Natural killer cell (primary cell): ENCODE measurements at regions not wholly inside any gene's neighbourhood (a gene's known extent, or its start where the extent isn't known, plus 50 kb on each side); places are given as distances from the start of the nearest gene placed in this dataset.

Experiments used
- ATAC-seq, 3 donors: fragments of 150-1000 bp in 2 of 3; fragments of 200-7000 bp in 1 of 3; cut with Tn5 transposase; 1 replicate in 1 of 3; 2 replicates in 2 of 3; pipeline ENCODE4 v1.10.0; 2021; ENCODE audit warnings: mild to moderate bottlenecking in 2 of 3, moderate library complexity in 2 of 3
- DNase-seq, 2 donors: peaks; one replicate each; pipeline versions ENCODE4 v3.0.0 to v3.0.0-alpha.2; 2013 to 2021; ENCODE audit warnings: mixed read lengths in 1 of 2
- H3K27ac ChIP-seq: one replicate; pipeline ENCODE4 v1.5.1; 2013; ENCODE audit warnings: mild to moderate bottlenecking, low read length
- H3K27me3 ChIP-seq: one replicate; pipeline ENCODE4 v1.6.1; 2013; ENCODE audit warnings: low read length; ENCODE audit not compliant: control insufficient read depth, insufficient read depth
- H3K36me3 ChIP-seq: one replicate; pipeline ENCODE4 v1.6.1; 2013; ENCODE audit warnings: low read length; ENCODE audit not compliant: control insufficient read depth, insufficient read depth
- H3K4me1 ChIP-seq: one replicate; pipeline ENCODE4 v1.6.1; 2013; ENCODE audit warnings: low read length; ENCODE audit not compliant: control insufficient read depth, insufficient read depth
- H3K4me3 ChIP-seq: one replicate; pipeline ENCODE4 v1.5.1; 2013; ENCODE audit warnings: low read length
- H3K9me3 ChIP-seq: one replicate; pipeline ENCODE4 v1.6.1; 2013; ENCODE audit warnings: low read length; ENCODE audit not compliant: control insufficient read depth, insufficient read depth
- H3K27ac Mint-ChIP-seq, 2 donors: one replicate each; pipeline ENCODE4 v1.8.0; 2022; ENCODE audit warnings: mild to moderate bottlenecking in 2 of 2, mixed read lengths in 2 of 2, moderate library complexity in 1 of 2
- H3K27me3 Mint-ChIP-seq, 2 donors: one replicate each; pipeline ENCODE4 v1.8.0; 2022; ENCODE audit warnings: low read depth in 2 of 2, mixed read lengths in 2 of 2
- H3K36me3 Mint-ChIP-seq: one replicate; pipeline ENCODE4 v1.8.0; 2022; ENCODE audit warnings: mixed read lengths
- H3K4me1 Mint-ChIP-seq, 2 donors: one replicate each; pipeline ENCODE4 v1.8.0; 2022; ENCODE audit warnings: mixed read lengths in 2 of 2
- H3K4me3 Mint-ChIP-seq: one replicate; pipeline ENCODE4 v1.8.0; 2022; ENCODE audit warnings: mild to moderate bottlenecking, moderate library complexity, mixed read lengths
- H3K9me3 Mint-ChIP-seq, 2 donors: one replicate each; pipeline ENCODE4 v1.8.0; 2022; ENCODE audit warnings: mixed read lengths in 2 of 2
- WGBS: methylation state at CpG from one replicate; pipeline ENCODE4 v1.1.7; 2013; ENCODE audit warnings: missing lambda C conversion rate; ENCODE audit not compliant: insufficient coverage; 5-methylcytosine and 5-hydroxymethylcytosine counted together
- intact Hi-C: fragments of 100-400 bp; cut with micrococcal nuclease; formaldehyde crosslinking; loops from one replicate; pipeline ENCODE4 v1.14.2; 2022
- TF ChIP-seq, protein P1 (sequence below): fragments of 200-600 bp; IDR thresholded peaks from one replicate; pipeline ENCODE4 v1.8.0; 2022; ENCODE audit warnings: antibody characterized with exemption

DNA sequence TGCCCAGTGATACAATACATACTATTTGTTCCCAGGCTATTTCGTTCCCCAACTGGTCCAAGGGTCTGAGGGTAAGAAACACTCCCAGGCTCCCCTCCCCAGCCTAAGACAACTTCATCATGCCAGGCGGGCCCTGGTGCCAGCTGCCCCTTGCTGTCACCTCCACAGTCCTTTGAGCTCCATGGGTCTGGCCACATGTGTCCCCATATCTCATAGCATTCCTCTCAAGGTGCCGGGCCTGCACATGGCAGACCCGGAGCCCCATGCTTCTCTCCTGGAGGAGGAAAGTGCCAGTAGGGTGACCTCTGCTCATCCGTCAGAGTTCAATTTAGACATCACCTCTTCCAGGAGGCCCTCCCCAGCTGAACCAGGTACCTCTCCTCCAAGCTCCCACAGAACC, 120.5 kb downstream of the C5orf15 start:
- no peaks in the 10 kb centered on the region for H3K36me3 ChIP-seq
- TF ChIP-seq, protein P1, sequence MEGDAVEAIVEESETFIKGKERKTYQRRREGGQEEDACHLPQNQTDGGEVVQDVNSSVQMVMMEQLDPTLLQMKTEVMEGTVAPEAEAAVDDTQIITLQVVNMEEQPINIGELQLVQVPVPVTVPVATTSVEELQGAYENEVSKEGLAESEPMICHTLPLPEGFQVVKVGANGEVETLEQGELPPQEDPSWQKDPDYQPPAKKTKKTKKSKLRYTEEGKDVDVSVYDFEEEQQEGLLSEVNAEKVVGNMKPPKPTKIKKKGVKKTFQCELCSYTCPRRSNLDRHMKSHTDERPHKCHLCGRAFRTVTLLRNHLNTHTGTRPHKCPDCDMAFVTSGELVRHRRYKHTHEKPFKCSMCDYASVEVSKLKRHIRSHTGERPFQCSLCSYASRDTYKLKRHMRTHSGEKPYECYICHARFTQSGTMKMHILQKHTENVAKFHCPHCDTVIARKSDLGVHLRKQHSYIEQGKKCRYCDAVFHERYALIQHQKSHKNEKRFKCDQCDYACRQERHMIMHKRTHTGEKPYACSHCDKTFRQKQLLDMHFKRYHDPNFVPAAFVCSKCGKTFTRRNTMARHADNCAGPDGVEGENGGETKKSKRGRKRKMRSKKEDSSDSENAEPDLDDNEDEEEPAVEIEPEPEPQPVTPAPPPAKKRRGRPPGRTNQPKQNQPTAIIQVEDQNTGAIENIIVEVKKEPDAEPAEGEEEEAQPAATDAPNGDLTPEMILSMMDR: no peak
- Mint-ChIP-seq H3K27ac (no peak overlapping the region), H3K36me3 (no peaks in the 10 kb centered on the region), H3K9me3 (no peaks in the 10 kb centered on the region), H3K4me1 (peaks cover 0 to 15% of the 10 kb centered on the region in 2 donors), H3K27me3 (peaks cover 0 to 2% of the 10 kb centered on the region in 2 donors), H3K4me3 (no peak overlapping the region)
- H3K9me3 ChIP-seq: no peaks in the 10 kb centered on the region
- intact Hi-C loops: no loop called here
- ATAC-seq (no peak), DNase-seq (no peak)
- H3K27me3 ChIP-seq: no peaks in the 10 kb centered on the region
- peaks cover 11% of the 10 kb centered on the region for H3K4me1 ChIP-seq
- no peak overlapping the region for H3K27ac ChIP-seq
- H3K4me3 ChIP-seq: no peak overlapping the region
- 86% methylated on average over 5 of the region's 5 CpGs for WGBS

DNA sequence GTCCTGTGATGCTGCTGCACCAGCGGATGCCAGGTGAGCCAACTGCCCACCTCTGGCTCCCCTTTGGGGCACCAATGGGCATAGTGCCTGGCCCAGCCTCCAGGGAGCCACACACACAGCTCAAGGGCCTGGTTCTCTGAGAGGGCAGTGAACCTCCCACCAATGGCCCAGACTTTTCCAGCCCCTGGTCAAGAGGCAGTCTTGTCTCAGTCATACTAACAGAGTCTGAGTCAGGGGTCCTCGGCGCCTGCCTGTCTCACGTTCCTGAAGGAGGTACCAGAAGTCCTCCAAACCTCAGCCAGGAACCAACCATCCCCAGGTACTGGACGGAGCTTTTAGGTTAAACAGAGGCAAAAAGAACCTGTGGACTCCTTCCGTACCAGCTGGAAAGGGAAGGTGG, 121.1 kb downstream of the C5orf15 start:
- intact Hi-C loops: no loop called here
- Mint-ChIP-seq H3K27ac (no peak overlapping the region), H3K4me3 (no peak overlapping the region), H3K4me1 (peaks cover 0 to 15% of the 10 kb centered on the region in 2 donors), H3K9me3 (no peaks in the 10 kb centered on the region), H3K36me3 (no peaks in the 10 kb centered on the region), H3K27me3 (peaks cover 0 to under 1% of the 10 kb centered on the region in 2 donors)
- DNase-seq (no peak), ATAC-seq (no peak)
- Histone ChIP-seq H3K27ac (no peak overlapping the region), H3K36me3 (no peaks in the 10 kb centered on the region), H3K4me3 (no peak overlapping the region), H3K27me3 (no peaks in the 10 kb centered on the region), H3K4me1 (peaks cover 11% of the 10 kb centered on the region), H3K9me3 (no peaks in the 10 kb centered on the region)
- TF ChIP-seq, protein P1: no peak
- WGBS: 94% methylated on average over 6 of the region's 6 CpGs

DNA sequence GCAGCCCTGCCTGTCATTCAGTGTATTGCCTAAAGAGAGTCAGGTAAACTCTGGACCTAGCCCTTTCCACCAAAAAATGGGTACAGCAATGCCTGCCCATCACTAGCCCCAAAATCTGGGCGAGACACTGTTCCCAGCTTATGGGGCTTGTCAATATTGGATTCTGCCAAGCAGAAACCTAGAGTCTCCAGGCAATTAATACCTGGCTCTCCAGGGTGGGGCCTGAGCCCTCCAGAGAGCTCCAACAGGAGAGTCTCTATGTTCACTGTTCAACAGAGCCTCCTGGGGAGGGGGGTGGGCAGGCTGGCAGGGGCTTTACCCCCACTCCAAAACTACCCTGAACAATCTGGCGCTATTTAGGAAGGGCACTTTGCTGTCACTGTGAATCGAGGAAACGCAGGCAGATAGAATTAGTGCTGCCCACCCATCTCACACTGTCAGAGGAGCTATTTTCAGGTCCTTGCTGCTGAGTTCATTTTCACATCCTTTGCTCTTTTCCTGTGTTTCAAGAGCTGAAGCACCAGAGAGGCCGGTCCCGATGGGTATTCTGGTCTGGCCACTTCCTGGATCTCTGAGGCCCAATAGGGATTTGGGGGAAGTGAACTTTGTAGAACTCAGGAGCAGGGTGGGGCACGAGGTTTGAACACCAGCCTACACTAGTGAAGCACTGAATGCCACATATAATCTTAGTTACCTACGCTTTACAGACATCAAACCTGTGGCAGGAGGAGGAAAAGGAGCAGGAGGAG, 121.8 kb downstream of the C5orf15 start:
- Mint-ChIP-seq H3K36me3 (no peaks in the 10 kb centered on the region), H3K27ac (no peak overlapping the region), H3K4me1 (peaks cover 0 to 15% of the 10 kb centered on the region in 2 donors), H3K4me3 (no peak overlapping the region), H3K9me3 (no peaks in the 10 kb centered on the region), H3K27me3 (no peaks in the 10 kb centered on the region)
- WGBS: 40% methylated on average over 6 of the region's 8 CpGs
- Histone ChIP-seq H3K36me3 (no peaks in the 10 kb centered on the region), H3K27me3 (no peaks in the 10 kb centered on the region), H3K9me3 (no peaks in the 10 kb centered on the region), H3K27ac (no peak overlapping the region), H3K4me1 (peaks cover 11% of the 10 kb centered on the region), H3K4me3 (no peak overlapping the region)
- DNase-seq: no peak
- TF ChIP-seq, protein P1: no peak
- intact Hi-C loops: no loop called here
- ATAC-seq: no peak

DNA sequence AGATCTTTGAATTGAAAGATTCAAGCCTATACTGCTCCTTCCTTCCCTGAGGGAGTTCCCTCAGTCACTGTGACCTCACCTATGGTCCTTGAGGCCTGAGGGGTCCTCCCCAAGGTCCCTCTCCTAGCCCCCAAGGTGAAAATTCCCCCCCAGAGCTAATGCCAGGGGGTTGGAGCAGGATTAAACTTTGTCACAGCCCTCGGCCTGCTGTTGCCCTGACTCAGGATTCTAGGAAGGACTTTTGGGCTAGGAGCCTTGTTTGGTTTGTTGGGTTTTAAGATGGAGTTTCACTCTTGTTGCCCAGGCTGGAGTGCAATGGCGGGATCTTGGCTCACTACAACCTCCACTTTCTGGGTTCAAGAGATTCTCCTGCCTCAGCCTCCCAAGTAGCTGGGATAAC, 123.2 kb downstream of the C5orf15 start:
- H3K4me3 ChIP-seq: no peak overlapping the region
- Mint-ChIP-seq H3K4me1 (peaks cover 0 to 15% of the 10 kb centered on the region in 2 donors), H3K4me3 (no peak overlapping the region), H3K36me3 (no peaks in the 10 kb centered on the region), H3K9me3 (no peaks in the 10 kb centered on the region), H3K27ac (no peak overlapping the region), H3K27me3 (no peaks in the 10 kb centered on the region)
- ATAC-seq (no peak), DNase-seq (no peak)
- intact Hi-C loops: no loop called here
- 78% methylated on average over 2 of the region's 2 CpGs for WGBS
- no peaks in the 10 kb centered on the region for H3K27me3 ChIP-seq
- H3K4me1 ChIP-seq: peaks cover 11% of the 10 kb centered on the region
- no peaks in the 10 kb centered on the region for H3K36me3 ChIP-seq
- no peak overlapping the region for H3K27ac ChIP-seq
- TF ChIP-seq, protein P1: no peak
- H3K9me3 ChIP-seq: no peaks in the 10 kb centered on the region
